ENCODE measurements at regions not wholly inside any gene's neighbourhood (a gene's known extent, or its start where the extent isn't known, plus 50 kb on each side); places are given as distances from the start of the nearest gene placed in this dataset.
"Not testable (repeated sequence)": the region's sequence is repeated elsewhere in the genome, so short reads cannot be mapped to it uniquely, and the experiment has no call there.

DNA sequence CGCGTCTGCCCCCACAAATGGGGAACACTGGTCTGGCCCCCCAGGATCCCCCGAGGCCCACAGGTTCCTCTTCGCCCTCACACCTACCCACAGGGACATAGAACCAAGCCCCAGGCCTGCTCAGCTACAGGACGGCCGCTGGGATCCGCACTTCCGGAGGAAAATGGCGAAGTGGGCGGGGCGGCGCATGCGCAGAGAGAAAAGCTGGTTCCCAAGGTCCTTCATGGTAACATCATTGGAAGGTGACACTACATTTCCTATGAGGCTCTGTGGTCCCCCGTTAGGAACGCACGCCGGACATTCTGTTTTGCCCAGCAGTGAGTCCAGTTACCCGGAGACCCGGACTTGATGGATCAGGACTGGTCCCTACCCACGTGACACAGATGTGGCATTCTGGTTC, 1486.2 kb upstream of the USP9Y start:
- H3K4me1 Mint-ChIP-seq (ENCODE audit: low read depth); H3K9me3 Mint-ChIP-seq; H3K27ac Mint-ChIP-seq; H3K4me3 Mint-ChIP-seq; intact Hi-C loops (cut with micrococcal nuclease); POLR2A ChIA-PET; DNase-seq; CTCF ChIA-PET; H3K36me3 Mint-ChIP-seq; H3K27me3 Mint-ChIP-seq: not testable (repeated sequence)
